ENCODE measurements at regions not wholly inside any gene's neighbourhood (a gene's known extent, or its start where the extent isn't known, plus 50 kb on each side); places are given as distances from the start of the nearest gene placed in this dataset.

DNA sequence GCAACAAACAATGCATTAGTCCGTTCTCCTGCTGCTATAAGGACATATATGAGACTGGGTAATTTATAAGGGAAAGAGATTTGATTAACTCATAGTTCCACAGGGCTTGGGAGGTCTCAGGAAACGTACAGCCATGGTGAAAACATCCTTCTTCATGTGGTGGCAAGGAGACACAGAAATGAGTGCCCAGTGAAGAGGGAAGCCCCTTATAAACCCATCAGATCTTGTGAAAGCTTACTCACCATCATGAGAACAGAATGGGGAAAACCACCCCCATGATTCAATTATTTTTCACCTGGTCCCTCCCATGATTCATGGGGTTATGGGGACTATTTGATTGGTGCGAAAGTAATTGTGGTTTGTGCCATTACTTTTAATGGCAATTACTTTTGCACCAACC is 655.8 kb upstream of the SEMA6A start:
- Histone ChIP-seq H3K9me3 (no peaks in the 10 kb centered on the region), H3K4me3 (no peak overlapping the region), H3K36me3 (no peaks in the 10 kb centered on the region), H3K27ac (no peak overlapping the region), H3K27me3 (replicated peaks in 1 of 7) (no peaks in the 10 kb centered on the region), H3K4me1 (no peaks in the 10 kb centered on the region)
- intact Hi-C loops (cut with DNase I; ENCODE audit: low total_unique reads) = no loop called here
- TF ChIP-seq, protein P1, sequence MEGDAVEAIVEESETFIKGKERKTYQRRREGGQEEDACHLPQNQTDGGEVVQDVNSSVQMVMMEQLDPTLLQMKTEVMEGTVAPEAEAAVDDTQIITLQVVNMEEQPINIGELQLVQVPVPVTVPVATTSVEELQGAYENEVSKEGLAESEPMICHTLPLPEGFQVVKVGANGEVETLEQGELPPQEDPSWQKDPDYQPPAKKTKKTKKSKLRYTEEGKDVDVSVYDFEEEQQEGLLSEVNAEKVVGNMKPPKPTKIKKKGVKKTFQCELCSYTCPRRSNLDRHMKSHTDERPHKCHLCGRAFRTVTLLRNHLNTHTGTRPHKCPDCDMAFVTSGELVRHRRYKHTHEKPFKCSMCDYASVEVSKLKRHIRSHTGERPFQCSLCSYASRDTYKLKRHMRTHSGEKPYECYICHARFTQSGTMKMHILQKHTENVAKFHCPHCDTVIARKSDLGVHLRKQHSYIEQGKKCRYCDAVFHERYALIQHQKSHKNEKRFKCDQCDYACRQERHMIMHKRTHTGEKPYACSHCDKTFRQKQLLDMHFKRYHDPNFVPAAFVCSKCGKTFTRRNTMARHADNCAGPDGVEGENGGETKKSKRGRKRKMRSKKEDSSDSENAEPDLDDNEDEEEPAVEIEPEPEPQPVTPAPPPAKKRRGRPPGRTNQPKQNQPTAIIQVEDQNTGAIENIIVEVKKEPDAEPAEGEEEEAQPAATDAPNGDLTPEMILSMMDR (IDR thresholded peaks at IDR 0.05 in 8 of 11, conservative IDR thresholded peaks at IDR 0.05 in 3 of 11) = no peak
- no peak for TF ChIP-seq POLR2A (IDR thresholded peaks at IDR 0.05)
- no peak for TF ChIP-seq POLR2AphosphoS5 (IDR thresholded peaks at IDR 0.05)
- no peak for DNase-seq
- 68 to 79% (median 72%) methylated on average over 3 of the region's 3 CpGs for WGBS, 5 donors

DNA sequence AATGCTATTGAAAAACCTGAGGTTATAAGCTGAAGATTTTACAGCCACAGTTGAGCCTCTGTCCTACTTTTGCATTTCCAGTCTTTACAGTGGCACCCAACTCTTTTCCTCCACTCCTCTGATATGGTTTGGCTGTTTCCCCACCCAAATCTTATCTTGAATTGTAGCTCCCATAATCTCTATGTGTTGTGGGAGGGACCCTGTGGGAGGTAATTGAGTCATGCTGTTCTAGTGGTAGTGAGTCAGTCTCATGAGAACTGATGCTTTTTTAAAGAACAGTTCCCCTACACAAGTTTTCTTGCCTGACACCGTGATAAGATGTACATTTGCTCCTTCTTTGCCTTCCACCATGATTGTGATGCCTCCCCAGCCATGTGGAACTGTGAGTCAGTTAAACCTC is 646.1 kb upstream of the SEMA6A start:
- Histone ChIP-seq H3K36me3 (no peaks in the 10 kb centered on the region), H3K9me3 (peaks cover 0 to 4% (median 0%) of the 10 kb centered on the region in 8 donors)
- DNase-seq = no peak

DNA sequence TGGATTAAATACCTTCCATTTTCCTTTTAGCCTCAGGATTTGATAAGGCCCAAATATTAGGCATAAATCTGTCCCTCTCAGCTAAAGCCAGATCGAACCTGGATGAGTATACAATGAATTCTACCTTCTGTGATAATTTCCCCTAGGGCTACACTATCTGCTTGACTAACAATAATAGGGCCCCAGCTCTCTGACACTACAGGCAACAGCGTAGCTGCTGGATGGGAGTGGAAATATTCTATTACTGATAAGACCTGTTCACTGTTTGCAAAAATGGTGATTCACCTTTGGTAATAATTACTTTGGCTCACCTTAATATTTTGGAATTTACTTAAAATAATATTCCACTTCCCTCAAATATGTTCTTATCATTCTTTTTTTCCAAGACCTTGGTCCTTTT is 644.2 kb upstream of the SEMA6A start:
- intact Hi-C loops (cut with DNase I; ENCODE audit: low total_unique reads) = no loop called here
- H3K27ac ChIP-seq = no peak overlapping the region
- H3K36me3 ChIP-seq = no peaks in the 10 kb centered on the region
- H3K4me1 ChIP-seq = no peaks in the 10 kb centered on the region
- no peak overlapping the region for H3K4me3 ChIP-seq
- no peaks in the 10 kb centered on the region for H3K27me3 ChIP-seq (replicated peaks in 1 of 7)
- TF ChIP-seq POLR2AphosphoS5 (IDR thresholded peaks at IDR 0.05) = no peak
- TF ChIP-seq, protein P1 (IDR thresholded peaks at IDR 0.05 in 8 of 11, conservative IDR thresholded peaks at IDR 0.05 in 3 of 11) = no peak
- TF ChIP-seq POLR2A (IDR thresholded peaks at IDR 0.05) = no peak
- WGBS, 5 donors = 66 to 88% (median 73%) methylated on average over 2 of the region's 2 CpGs
- H3K9me3 ChIP-seq = peaks cover 0 to 4% (median 0%) of the 10 kb centered on the region in 8 donors
- no peak for DNase-seq

More for the DNA sequence above, 646.1 kb upstream of the SEMA6A start:
- TF ChIP-seq POLR2AphosphoS5 (IDR thresholded peaks at IDR 0.05) (no peak), POLR2A (IDR thresholded peaks at IDR 0.05) (no peak)
- TF ChIP-seq, protein P1 (IDR thresholded peaks at IDR 0.05 in 8 of 11, conservative IDR thresholded peaks at IDR 0.05 in 3 of 11) = no peak
- H3K4me3 ChIP-seq = no peak overlapping the region
- H3K4me1 ChIP-seq = no peaks in the 10 kb centered on the region
- H3K27me3 ChIP-seq (replicated peaks in 1 of 7) = no peaks in the 10 kb centered on the region
- 0 to 57% (median 44%) methylated on average over 1 of the region's 1 CpG for WGBS, 5 donors
- no peak overlapping the region for H3K27ac ChIP-seq
- intact Hi-C loops (cut with DNase I; ENCODE audit: low total_unique reads) = no loop called here

DNA sequence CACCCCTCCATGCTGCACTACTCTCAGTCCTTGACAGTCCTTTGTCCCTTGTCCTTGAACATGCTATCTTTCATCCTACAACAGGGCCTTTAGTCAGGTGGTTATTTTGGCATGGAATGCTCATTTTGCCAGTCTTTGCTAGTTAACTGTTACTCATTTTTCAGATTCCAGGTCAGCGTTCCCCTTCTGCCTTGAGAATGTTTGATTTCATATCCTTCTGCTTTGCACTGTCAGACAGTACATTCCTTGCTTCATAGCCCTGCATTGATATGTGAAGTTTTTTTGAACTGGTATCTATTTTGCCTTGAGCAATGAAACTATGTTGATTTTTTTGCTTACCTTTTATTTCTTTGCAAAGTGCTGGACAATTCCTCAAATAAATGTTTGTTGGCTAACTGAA is 638.2 kb upstream of the SEMA6A start:
- no peaks in the 10 kb centered on the region for H3K36me3 ChIP-seq
- no peaks in the 10 kb centered on the region for H3K27me3 ChIP-seq (replicated peaks in 1 of 7)
- peaks cover 0 to 13% (median 3%) of the 10 kb centered on the region in 8 donors for H3K9me3 ChIP-seq
- no peak for DNase-seq
- H3K27ac ChIP-seq = no peak overlapping the region
- H3K4me1 ChIP-seq = no peaks in the 10 kb centered on the region
- H3K4me3 ChIP-seq = no peak overlapping the region
- TF ChIP-seq POLR2AphosphoS5 (IDR thresholded peaks at IDR 0.05) (no peak), POLR2A (IDR thresholded peaks at IDR 0.05) (no peak)
- TF ChIP-seq, protein P1 (IDR thresholded peaks at IDR 0.05 in 8 of 11, conservative IDR thresholded peaks at IDR 0.05 in 3 of 11) = no peak
- WGBS, 5 donors = 66 to 85% (median 79%) methylated on average over 1 of the region's 1 CpG
- intact Hi-C loops (cut with DNase I; ENCODE audit: low total_unique reads) = no loop called here

Data from spleen (tissue), 11 donors.